GM12878 (cell line): ENCODE measurements at regions not wholly inside any gene's neighbourhood (a gene's known extent, or its start where the extent isn't known, plus 50 kb on each side); places are given as distances from the start of the nearest gene placed in this dataset.

Experiments
- ATAC-seq: fragments of 200-7000 bp; cut with Tn5 transposase; 3 replicates; pipeline ENCODE4 v1.9.1; 2020; ENCODE audit warnings: mild to moderate bottlenecking, moderate library complexity
- BruUV-seq: library from RNA; stranded (reverse); fragments of 400-500 nt; replicated peaks from 2 replicates; lab custom pipeline; 2021; lab: Mats Ljungman, UMichigan
- CTCF ChIA-PET: fragments of 300-600 bp; sonication (Branson Sonifier 250); formaldehyde crosslinking; extraction: SDS; loops from one replicate; lab custom pipeline; 2021; ENCODE audit warnings: inconsistent platforms; lab: Yijun Ruan, JAX
- POLR2A ChIA-PET: fragments of 350-600 bp; formaldehyde crosslinking; extraction: SDS; loops from one replicate; lab custom pipeline; 2021; ENCODE audit warnings: inconsistent platforms; lab: Charles Lee
- RAD21 ChIA-PET: fragments of 300-600 bp; sonication (Branson Sonifier 250); formaldehyde crosslinking; loops from one replicate; lab custom pipeline; 2023; ENCODE audit warnings: antibody characterized with exemption; ENCODE audit not compliant: unreplicated experiment; lab: Charles Lee
- SMC1A ChIA-PET: fragments of 300-600 bp; sonication (Branson Sonifier 250); formaldehyde crosslinking; loops from one replicate; lab custom pipeline; 2023; ENCODE audit not compliant: unreplicated experiment, uncharacterized antibody; lab: Charles Lee
- DNase-seq: peaks from one replicate; pipeline ENCODE4 v3.0.0-alpha.2; 2011; ENCODE audit warnings: low read depth, low spot score
- FAIRE-seq: peaks from 3 replicates; lab custom pipeline; 2011; peaks lifted over from hg19 to GRCh38; lab: Jason Lieb, UNC
- H2AFZ ChIP-seq: 2 replicates; pipeline ENCODE4 v1.6.0; 2011; ENCODE audit warnings: low read depth, low read length, control low read depth; ENCODE audit not compliant: control insufficient read depth
- H3K27ac ChIP-seq: 2 replicates; pipeline ENCODE4 v1.5.1; 2011; ENCODE audit warnings: control low read depth; ENCODE audit not compliant: control insufficient read depth, insufficient read depth
- H3K27me3 ChIP-seq, 2 experiments: replicated peaks in 1 of 2; 2 replicates each; pipeline versions ENCODE4 v1.6.0 to v1.6.1; 2011; ENCODE audit warnings: low read length in 1 of 2; ENCODE audit not compliant: control insufficient read depth in 2 of 2, insufficient read depth in 2 of 2
- H3K36me3 ChIP-seq, 2 experiments: 2 replicates each; pipeline ENCODE4 v1.5.1; 2011; ENCODE audit warnings: low read length in 1 of 2; ENCODE audit not compliant: control insufficient read depth in 2 of 2, insufficient read depth in 2 of 2
- H3K4me1 ChIP-seq: 2 replicates; pipeline ENCODE4 v1.6.1; 2011; ENCODE audit warnings: mild to moderate bottlenecking, low read length, moderate library complexity, mixed read lengths; ENCODE audit not compliant: control insufficient read depth, insufficient read depth
- H3K4me2 ChIP-seq: 2 replicates; pipeline ENCODE4 v1.6.0; 2011; ENCODE audit warnings: control low read depth; ENCODE audit not compliant: control insufficient read depth, insufficient read depth
- H3K4me3 ChIP-seq: fragments of 200-600 bp; sonication (generic); 2 replicates; pipeline ENCODE4 v1.5.1; 2016
- H3K79me2 ChIP-seq: 2 replicates; pipeline ENCODE4 v1.6.0; 2011; ENCODE audit warnings: low read length; ENCODE audit not compliant: control insufficient read depth, insufficient read depth
- H3K9ac ChIP-seq: 2 replicates; pipeline ENCODE4 v1.8.0; 2011; ENCODE audit warnings: low read length, control low read depth, mixed read lengths; ENCODE audit not compliant: control insufficient read depth, insufficient read depth
- H3K9me3 ChIP-seq: replicated peaks from 3 replicates; pipeline ENCODE4 v1.5.1; 2011; ENCODE audit warnings: mild to moderate bottlenecking, low read length; ENCODE audit not compliant: control insufficient read depth, insufficient read depth
- H4K20me1 ChIP-seq: 2 replicates; pipeline ENCODE4 v1.6.0; 2011; ENCODE audit not compliant: control insufficient read depth, insufficient read depth
- ASH2L ChIP-seq: fragments of 300-600, 200-600 bp; sonication (generic); IDR thresholded peaks from 2 replicates; pipeline ENCODE4 v1.6.1; 2017; ENCODE audit warnings: low read depth, mild to moderate bottlenecking, borderline replicate concordance
- CBX3 ChIP-seq: fragments of 200-600 bp; sonication (generic); IDR thresholded peaks from 2 replicates; pipeline ENCODE4 v1.6.1; 2016; ENCODE audit warnings: low read depth, borderline replicate concordance
- KDM1A ChIP-seq: fragments of 200-600 bp; sonication (generic); IDR thresholded peaks from 2 replicates; pipeline ENCODE4 v1.6.1; 2016; ENCODE audit warnings: borderline replicate concordance
- MEF2A ChIP-seq: IDR thresholded peaks from 2 replicates; pipeline ENCODE4 v1.6.1; 2011; ENCODE audit warnings: low read depth, mild to moderate bottlenecking, low read length, moderate library complexity; ENCODE audit not compliant: insufficient read depth
- SIN3A ChIP-seq: IDR thresholded peaks from 2 replicates; pipeline ENCODE4 v1.6.1; 2012; ENCODE audit warnings: low read depth, low read length, improper control_type of control experiment
- WGBS: methylation state at CpG from one replicate; pipeline ENCODE4 v1.1.6; 2016; ENCODE audit warnings: low lambda C conversion rate; ENCODE audit not compliant: insufficient replicate concordance, insufficient coverage; ENCODE audit errors: missing lambda C conversion rate; 5-methylcytosine and 5-hydroxymethylcytosine counted together
- in situ Hi-C: fragments of 300-500 bp; cut with MboI; formaldehyde crosslinking; loops from 9 replicates; pipeline ENCODE4 v1.14.3; 2018; ENCODE audit warnings: mixed read lengths
- intact Hi-C: fragments of 100-400 bp; cut with micrococcal nuclease; formaldehyde crosslinking; loops from one replicate; pipeline ENCODE4 v1.14.2; 2022; ENCODE audit not compliant: unreplicated experiment
- TF ChIP-seq, protein P1 (sequence below): IDR thresholded peaks from 2 replicates; pipeline ENCODE4 v1.6.1; 2012; ENCODE audit warnings: low read length, inconsistent platforms
- TF ChIP-seq, protein P2 (sequence below): fragments of 150-350 bp; IDR thresholded peaks from 2 replicates; pipeline ENCODE4 v1.6.1; 2014; ENCODE audit warnings: mild to moderate bottlenecking, low read depth, low read length

- TF ChIP-seq MEF2A, result no peak
These were observed 156.5 kb upstream of the FBXL4 start (continued) for GRCh38 chr6:99104218-99104617.

DNA sequence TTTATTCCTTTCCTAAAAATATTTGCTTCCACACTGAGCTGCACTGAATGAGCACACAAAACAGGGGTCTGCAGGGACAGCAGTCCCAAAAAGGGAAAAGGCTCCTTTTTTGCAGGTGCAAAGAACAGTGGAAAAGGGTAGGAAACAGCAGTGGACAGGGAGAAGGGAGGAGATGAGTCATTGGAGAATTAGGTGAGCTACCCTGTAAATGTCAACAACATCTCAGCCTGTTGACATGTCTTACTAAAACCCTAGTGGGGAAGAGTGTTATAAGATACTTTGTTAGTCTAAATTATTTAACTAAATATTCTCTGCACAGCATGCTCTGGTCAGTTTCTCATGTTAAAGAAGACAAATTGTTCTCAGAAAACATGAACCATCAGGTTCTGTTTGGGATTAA lies 151.5 kb upstream of the FBXL4 start:
- ChIA-PET CTCF (no interaction called here), SMC1A (no interaction called here), RAD21 (no interaction called here), POLR2A (no interaction called here)
- Histone ChIP-seq H3K27ac (no peak overlapping the region), H3K79me2 (no peaks in the 10 kb centered on the region), H2AFZ (no peak overlapping the region), H4K20me1 (no peaks in the 10 kb centered on the region), H3K27me3 (no peaks in the 10 kb centered on the region; a peak in 1 of 4 replicates), H3K9me3 (no peaks in the 10 kb centered on the region), H3K4me1 (no peaks in the 10 kb centered on the region; the same call in 1 of the 2 replicates), H3K4me2 (no peak overlapping the region), H3K9ac (no peak overlapping the region), H3K4me3 (no peak overlapping the region), H3K36me3 (no peaks in the 10 kb centered on the region)
- in situ Hi-C loops, result no loop called here
- no peak for TF ChIP-seq CBX3
- no peak for ATAC-seq
- no TSS peak for BruUV-seq
- no peak for FAIRE-seq
- intact Hi-C loops, result no loop called here
- DNase-seq, result no peak

DNA sequence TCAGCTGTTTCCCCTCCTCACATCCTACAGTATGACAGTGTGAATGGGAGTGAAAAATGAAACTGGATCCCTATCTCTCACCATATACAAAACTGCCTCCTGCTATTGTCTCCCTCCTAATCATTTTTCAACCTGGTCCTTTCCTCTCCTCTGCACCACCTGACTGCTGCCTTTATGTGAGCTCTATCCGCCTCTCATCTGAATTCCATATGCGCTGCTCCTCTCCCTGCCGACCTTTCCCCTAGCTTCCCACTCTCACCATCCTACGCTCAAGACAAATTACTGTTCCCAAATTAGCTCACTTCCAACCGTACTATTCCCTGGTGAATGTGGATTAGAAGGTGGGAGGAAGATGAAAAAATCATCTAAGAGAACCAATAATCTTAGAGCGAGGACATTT lies 148.4 kb upstream of the FBXL4 start:
- Histone ChIP-seq H3K79me2 (no peaks in the 10 kb centered on the region), H3K4me3 (no peak overlapping the region), H2AFZ (no peak overlapping the region), H3K9ac (no peak overlapping the region), H3K4me1 (peaks cover 10% of the 10 kb centered on the region), H3K27me3 (no peaks in the 10 kb centered on the region; a peak in 1 of 4 replicates), H3K9me3 (no peaks in the 10 kb centered on the region), H4K20me1 (no peaks in the 10 kb centered on the region), H3K4me2 (no peak overlapping the region), H3K36me3 (no peaks in the 10 kb centered on the region), H3K27ac (no peak overlapping the region)
- SMC1A ChIA-PET, result no interaction called here
- 72% methylated on average over 6 of the region's 6 CpGs for WGBS
- RAD21 ChIA-PET, result no interaction called here
- CTCF ChIA-PET, result interaction anchor here (1.2 to 1.7 kb wide), 2 partner anchors 21 to 23 kb away, joined by 3 read pairs; no protein-coding TSS in a partner anchor
- DNase-seq, result no peak
- no peak for FAIRE-seq
- no peak for ATAC-seq
- POLR2A ChIA-PET, result no interaction called here
- intact Hi-C loops, result no loop called here
- in situ Hi-C loops, result no loop called here
- no peak for TF ChIP-seq ASH2L
- TF ChIP-seq KDM1A, result no peak
- TF ChIP-seq, protein P1, sequence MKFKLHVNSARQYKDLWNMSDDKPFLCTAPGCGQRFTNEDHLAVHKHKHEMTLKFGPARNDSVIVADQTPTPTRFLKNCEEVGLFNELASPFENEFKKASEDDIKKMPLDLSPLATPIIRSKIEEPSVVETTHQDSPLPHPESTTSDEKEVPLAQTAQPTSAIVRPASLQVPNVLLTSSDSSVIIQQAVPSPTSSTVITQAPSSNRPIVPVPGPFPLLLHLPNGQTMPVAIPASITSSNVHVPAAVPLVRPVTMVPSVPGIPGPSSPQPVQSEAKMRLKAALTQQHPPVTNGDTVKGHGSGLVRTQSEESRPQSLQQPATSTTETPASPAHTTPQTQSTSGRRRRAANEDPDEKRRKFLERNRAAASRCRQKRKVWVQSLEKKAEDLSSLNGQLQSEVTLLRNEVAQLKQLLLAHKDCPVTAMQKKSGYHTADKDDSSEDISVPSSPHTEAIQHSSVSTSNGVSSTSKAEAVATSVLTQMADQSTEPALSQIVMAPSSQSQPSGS, result no peak
- no peak for TF ChIP-seq SIN3A
- TF ChIP-seq, protein P2, sequence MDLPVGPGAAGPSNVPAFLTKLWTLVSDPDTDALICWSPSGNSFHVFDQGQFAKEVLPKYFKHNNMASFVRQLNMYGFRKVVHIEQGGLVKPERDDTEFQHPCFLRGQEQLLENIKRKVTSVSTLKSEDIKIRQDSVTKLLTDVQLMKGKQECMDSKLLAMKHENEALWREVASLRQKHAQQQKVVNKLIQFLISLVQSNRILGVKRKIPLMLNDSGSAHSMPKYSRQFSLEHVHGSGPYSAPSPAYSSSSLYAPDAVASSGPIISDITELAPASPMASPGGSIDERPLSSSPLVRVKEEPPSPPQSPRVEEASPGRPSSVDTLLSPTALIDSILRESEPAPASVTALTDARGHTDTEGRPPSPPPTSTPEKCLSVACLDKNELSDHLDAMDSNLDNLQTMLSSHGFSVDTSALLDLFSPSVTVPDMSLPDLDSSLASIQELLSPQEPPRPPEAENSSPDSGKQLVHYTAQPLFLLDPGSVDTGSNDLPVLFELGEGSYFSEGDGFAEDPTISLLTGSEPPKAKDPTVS, result no peak
- no TSS peak for BruUV-seq
